ENCODE measurements at regions not wholly inside any gene's neighbourhood (a gene's known extent, or its start where the extent isn't known, plus 50 kb on each side); places are given as distances from the start of the nearest gene placed in this dataset.
"Not testable (repeated sequence)": the region's sequence is repeated elsewhere in the genome, so short reads cannot be mapped to it uniquely, and the experiment has no call there.

- no peak for DNase-seq
Measured at GRCh38 chr13:81314461-81314860, 973.5 kb upstream of the SPRY2 start.

- no peak for DNase-seq
Measured at GRCh38 chr13:81305928-81306327, 965.0 kb upstream of the SPRY2 start.

- no peak for DNase-seq
Measured at GRCh38 chr13:81304121-81304659, 963.3 kb upstream of the SPRY2 start.

GRCh38 chr13:81302677-81303076, 961.8 kb upstream of the SPRY2 start:
- DNase-seq = no peak

- DNase-seq = no peak
Measured at GRCh38 chr13:81302125-81302524, 961.2 kb upstream of the SPRY2 start.

- no peak for DNase-seq
Measured at GRCh38 chr13:81295177-81295576, 954.3 kb upstream of the SPRY2 start.

GRCh38 chr13:81293594-81294164, 952.8 kb upstream of the SPRY2 start:
- DNase-seq = no peak

GRCh38 chr13:81283561-81283960, 942.6 kb upstream of the SPRY2 start:
- no peak for DNase-seq

GRCh38 chr13:81283062-81283461, 942.1 kb upstream of the SPRY2 start:
- no peak for DNase-seq

- DNase-seq = no peak
Measured at GRCh38 chr13:81275666-81276258, 934.8 kb upstream of the SPRY2 start.

GRCh38 chr13:81247711-81248110, 906.8 kb upstream of the SPRY2 start:
- no peak for DNase-seq

- DNase-seq = no peak
Measured at GRCh38 chr13:81246556-81246955, 905.6 kb upstream of the SPRY2 start.

- no peak for DNase-seq
Measured at GRCh38 chr13:81244011-81244410, 903.1 kb upstream of the SPRY2 start.

- no peak for DNase-seq
Measured at GRCh38 chr13:81230386-81230785, 889.5 kb upstream of the SPRY2 start.

GRCh38 chr13:81226830-81227229, 885.9 kb upstream of the SPRY2 start:
- DNase-seq = not testable (repeated sequence)

- no peak for DNase-seq
Measured at GRCh38 chr13:81224209-81224833, 883.4 kb upstream of the SPRY2 start.

GRCh38 chr13:81223778-81224177, 882.9 kb upstream of the SPRY2 start:
- no peak for DNase-seq

GRCh38 chr13:81211713-81212112, 870.8 kb upstream of the SPRY2 start:
- DNase-seq = no peak

GRCh38 chr13:81207636-81208035, 866.7 kb upstream of the SPRY2 start:
- DNase-seq = no peak

- no peak for DNase-seq
Measured at GRCh38 chr13:81207231-81207630, 866.3 kb upstream of the SPRY2 start.

- no peak for DNase-seq
Measured at GRCh38 chr13:81203783-81204182, 862.9 kb upstream of the SPRY2 start.

GRCh38 chr13:81199956-81200355, 859.0 kb upstream of the SPRY2 start:
- no peak for DNase-seq

- no peak for DNase-seq
Measured at GRCh38 chr13:81197966-81198365, 857.0 kb upstream of the SPRY2 start.

- DNase-seq = no peak
Measured at GRCh38 chr13:81197483-81197882, 856.6 kb upstream of the SPRY2 start.
